ENCODE measurements at regions not wholly inside any gene's neighbourhood (a gene's known extent, or its start where the extent isn't known, plus 50 kb on each side); places are given as distances from the start of the nearest gene placed in this dataset.

GRCh38 chr5:24053737-24054136 is 546.3 kb downstream of the PRDM9 start:
- H3K4me3 ChIP-seq (ENCODE audit: low read depth, low read length) = no peak overlapping the region
- TF ChIP-seq MYC (IDR thresholded peaks at IDR 0.05; ENCODE audit: low read depth, low read length) (no peak), CTCF (IDR thresholded peaks at IDR 0.05; ENCODE audit: low read depth, low read length) (no peak), POLR2A (IDR thresholded peaks at IDR 0.05; ENCODE audit: extremely low read depth, insufficient read length) (no peak)
- TF ChIP-seq, protein P1, sequence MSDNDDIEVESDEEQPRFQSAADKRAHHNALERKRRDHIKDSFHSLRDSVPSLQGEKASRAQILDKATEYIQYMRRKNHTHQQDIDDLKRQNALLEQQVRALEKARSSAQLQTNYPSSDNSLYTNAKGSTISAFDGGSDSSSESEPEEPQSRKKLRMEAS (IDR thresholded peaks at IDR 0.05; ENCODE audit: low read depth, low read length) = no peak
- no peak for DNase-seq (ENCODE audit: low read depth)

GRCh38 chr5:24059006-24059405 is 551.6 kb downstream of the PRDM9 start:
- TF ChIP-seq MYC (IDR thresholded peaks at IDR 0.05; ENCODE audit: low read depth, low read length) = no peak
- TF ChIP-seq, protein P1 (IDR thresholded peaks at IDR 0.05; ENCODE audit: low read depth, low read length) = no peak
- no peak for TF ChIP-seq CTCF (IDR thresholded peaks at IDR 0.05; ENCODE audit: low read depth, low read length)
- no peak for TF ChIP-seq POLR2A (IDR thresholded peaks at IDR 0.05; ENCODE audit: extremely low read depth, insufficient read length)
- H3K4me3 ChIP-seq (ENCODE audit: low read depth, low read length) = no peak overlapping the region
- no peak for DNase-seq (ENCODE audit: low read depth)

GRCh38 chr5:24059716-24060115 is 552.3 kb downstream of the PRDM9 start:
- TF ChIP-seq, protein P1 (IDR thresholded peaks at IDR 0.05; ENCODE audit: low read depth, low read length) = no peak
- TF ChIP-seq MYC (IDR thresholded peaks at IDR 0.05; ENCODE audit: low read depth, low read length) = no peak
- no peak for DNase-seq (ENCODE audit: low read depth)
- no peak overlapping the region for H3K4me3 ChIP-seq (ENCODE audit: low read depth, low read length)

- H3K4me3 ChIP-seq (ENCODE audit: low read depth, low read length) = no peak overlapping the region
- TF ChIP-seq, protein P1 (IDR thresholded peaks at IDR 0.05; ENCODE audit: low read depth, low read length) = no peak
- no peak for TF ChIP-seq MYC (IDR thresholded peaks at IDR 0.05; ENCODE audit: low read depth, low read length)
- no peak for TF ChIP-seq CTCF (IDR thresholded peaks at IDR 0.05; ENCODE audit: low read depth, low read length)
- no peak for TF ChIP-seq POLR2A (IDR thresholded peaks at IDR 0.05; ENCODE audit: extremely low read depth, insufficient read length)
- DNase-seq (ENCODE audit: low read depth) = no peak
Measured at GRCh38 chr5:24065779-24066178, 558.4 kb downstream of the PRDM9 start.

DNA sequence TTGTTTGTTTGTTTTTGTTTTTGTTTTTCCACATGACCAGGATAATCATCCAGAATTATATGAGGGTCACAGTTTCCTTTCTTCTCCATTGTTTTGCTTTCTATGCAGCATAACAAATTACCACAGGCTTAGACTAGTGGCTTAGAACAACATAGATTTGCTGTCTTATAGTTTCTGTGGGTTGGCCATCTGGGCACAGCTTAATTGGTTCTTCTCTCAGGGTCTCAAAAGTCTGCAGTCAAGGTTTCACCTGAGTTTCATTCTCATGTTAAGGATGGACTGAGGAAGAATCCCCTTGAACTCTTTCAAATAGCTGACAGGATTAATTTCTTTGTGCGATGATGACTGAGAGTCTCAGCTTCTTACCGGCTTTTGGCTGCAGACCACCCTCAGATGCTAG is 559.8 kb downstream of the PRDM9 start:
- TF ChIP-seq POLR2A (IDR thresholded peaks at IDR 0.05; ENCODE audit: extremely low read depth, insufficient read length) (no peak), CTCF (IDR thresholded peaks at IDR 0.05; ENCODE audit: low read depth, low read length) (no peak), MYC (IDR thresholded peaks at IDR 0.05; ENCODE audit: low read depth, low read length) (no peak)
- TF ChIP-seq, protein P1 (IDR thresholded peaks at IDR 0.05; ENCODE audit: low read depth, low read length) = no peak
- no peak for DNase-seq (ENCODE audit: low read depth)
- H3K4me3 ChIP-seq (ENCODE audit: low read depth, low read length) = no peak overlapping the region

GRCh38 chr5:24068524-24068923 is 561.1 kb downstream of the PRDM9 start:
- TF ChIP-seq CTCF (IDR thresholded peaks at IDR 0.05; ENCODE audit: low read depth, low read length) = no peak
- TF ChIP-seq MYC (IDR thresholded peaks at IDR 0.05; ENCODE audit: low read depth, low read length) = no peak
- no peak for TF ChIP-seq POLR2A (IDR thresholded peaks at IDR 0.05; ENCODE audit: extremely low read depth, insufficient read length)
- TF ChIP-seq, protein P1 (IDR thresholded peaks at IDR 0.05; ENCODE audit: low read depth, low read length) = no peak
- DNase-seq (ENCODE audit: low read depth) = no peak
- H3K4me3 ChIP-seq (ENCODE audit: low read depth, low read length) = no peak overlapping the region
